ENCODE measurements at regions not wholly inside any gene's neighbourhood (a gene's known extent, or its start where the extent isn't known, plus 50 kb on each side); places are given as distances from the start of the nearest gene placed in this dataset.

DNA sequence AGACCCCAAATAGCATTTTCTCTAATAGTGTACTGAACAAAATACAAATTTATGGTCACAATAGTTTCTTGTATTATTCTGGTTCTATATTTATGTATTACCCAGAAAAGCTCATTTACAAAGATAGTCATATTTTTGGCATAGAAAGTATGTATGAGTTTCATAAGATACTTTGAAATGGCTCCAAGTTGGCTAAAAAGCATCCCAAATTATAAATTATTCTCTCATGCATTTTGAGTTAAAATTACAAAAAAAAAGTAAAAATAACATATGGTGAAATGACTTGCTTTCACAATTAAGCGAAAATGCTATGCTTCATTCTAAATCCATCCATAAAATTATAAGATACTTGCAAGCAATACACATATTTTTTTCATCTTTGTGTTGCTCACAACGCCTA lies 530.7 kb downstream of the ZNF804A start:
- H3K27ac ChIP-seq: no peak overlapping the region
- TF ChIP-seq, protein P1, sequence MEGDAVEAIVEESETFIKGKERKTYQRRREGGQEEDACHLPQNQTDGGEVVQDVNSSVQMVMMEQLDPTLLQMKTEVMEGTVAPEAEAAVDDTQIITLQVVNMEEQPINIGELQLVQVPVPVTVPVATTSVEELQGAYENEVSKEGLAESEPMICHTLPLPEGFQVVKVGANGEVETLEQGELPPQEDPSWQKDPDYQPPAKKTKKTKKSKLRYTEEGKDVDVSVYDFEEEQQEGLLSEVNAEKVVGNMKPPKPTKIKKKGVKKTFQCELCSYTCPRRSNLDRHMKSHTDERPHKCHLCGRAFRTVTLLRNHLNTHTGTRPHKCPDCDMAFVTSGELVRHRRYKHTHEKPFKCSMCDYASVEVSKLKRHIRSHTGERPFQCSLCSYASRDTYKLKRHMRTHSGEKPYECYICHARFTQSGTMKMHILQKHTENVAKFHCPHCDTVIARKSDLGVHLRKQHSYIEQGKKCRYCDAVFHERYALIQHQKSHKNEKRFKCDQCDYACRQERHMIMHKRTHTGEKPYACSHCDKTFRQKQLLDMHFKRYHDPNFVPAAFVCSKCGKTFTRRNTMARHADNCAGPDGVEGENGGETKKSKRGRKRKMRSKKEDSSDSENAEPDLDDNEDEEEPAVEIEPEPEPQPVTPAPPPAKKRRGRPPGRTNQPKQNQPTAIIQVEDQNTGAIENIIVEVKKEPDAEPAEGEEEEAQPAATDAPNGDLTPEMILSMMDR (conservative IDR thresholded peaks at IDR 0.05): no peak
- TF ChIP-seq ZFX (IDR thresholded peaks at IDR 0.05): no peak

DNA sequence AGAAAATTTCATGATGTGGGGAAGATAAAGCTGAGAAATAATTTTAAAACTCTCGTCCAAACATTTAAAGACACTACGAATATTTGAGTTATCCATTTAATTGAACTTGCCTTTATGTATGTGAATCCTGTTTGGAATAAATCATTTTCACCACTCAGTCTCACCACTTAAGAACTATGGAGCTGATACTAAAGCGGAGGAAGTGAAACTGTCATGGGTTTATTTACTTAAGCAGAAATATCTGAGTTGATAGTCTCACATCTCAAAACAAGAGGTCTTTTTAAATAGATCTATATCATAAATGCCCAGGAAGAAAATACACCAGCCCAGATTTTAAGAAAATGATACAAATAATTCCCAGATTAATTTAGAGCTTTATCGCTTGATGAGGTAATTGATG lies 532.4 kb downstream of the ZNF804A start:
- TF ChIP-seq, protein P1 (conservative IDR thresholded peaks at IDR 0.05): no peak
- TF ChIP-seq ZFX (IDR thresholded peaks at IDR 0.05): no peak

DNA sequence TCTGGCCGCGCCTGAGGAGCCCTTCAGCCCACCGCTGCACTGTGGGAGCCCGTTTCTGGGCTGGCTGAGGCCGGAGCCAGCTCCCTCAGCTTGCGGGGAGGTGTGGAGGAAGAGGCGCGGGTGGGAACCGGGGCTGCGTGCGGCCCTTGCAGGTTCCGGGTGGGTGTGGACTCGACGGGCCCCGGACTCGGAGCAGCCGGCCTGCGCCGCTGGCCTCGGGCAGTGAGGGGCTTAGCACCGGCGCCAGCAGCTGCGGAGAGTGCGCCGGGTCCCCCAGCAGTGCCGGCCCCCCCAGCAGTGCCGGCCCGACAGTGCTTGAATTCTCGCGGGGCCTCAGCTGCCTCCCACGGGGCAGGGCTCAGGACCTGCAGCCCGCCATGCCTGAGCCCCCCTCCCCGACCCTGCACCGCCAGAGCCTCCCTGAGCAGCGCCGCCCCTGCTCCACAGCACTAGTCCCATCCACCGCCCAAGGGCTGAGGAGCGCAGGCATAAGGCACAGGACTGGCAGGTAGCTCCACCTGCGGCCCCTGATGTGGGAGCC lies 534.2 kb downstream of the ZNF804A start:
- TF ChIP-seq, protein P1 (conservative IDR thresholded peaks at IDR 0.05): no peak
- TF ChIP-seq ZFX (IDR thresholded peaks at IDR 0.05): no peak
- no peak overlapping the region for H3K27ac ChIP-seq

More for the DNA sequence above, 532.4 kb downstream of the ZNF804A start:
- H3K27ac ChIP-seq: no peak overlapping the region

DNA sequence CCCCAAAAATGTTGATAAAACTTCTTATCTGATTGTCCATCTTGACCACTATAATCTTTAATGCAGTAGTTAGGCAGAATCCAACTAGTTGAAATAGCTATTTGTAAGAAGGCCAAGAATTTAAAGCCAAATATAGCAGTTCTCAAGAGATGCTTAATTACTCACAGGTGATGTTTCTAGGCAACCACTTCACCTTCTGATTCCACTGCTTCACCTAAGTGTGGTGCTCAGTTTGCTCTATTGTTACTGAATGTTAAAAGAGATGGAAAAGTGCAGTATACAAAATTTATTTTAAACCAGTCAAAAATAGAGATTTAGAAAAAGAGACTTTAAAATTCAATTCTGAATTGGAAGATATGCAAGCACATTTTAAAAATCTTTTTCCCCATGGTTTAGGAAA lies 539.4 kb downstream of the ZNF804A start:
- H3K27ac ChIP-seq: no peak overlapping the region
- TF ChIP-seq, protein P1 (conservative IDR thresholded peaks at IDR 0.05): no peak
- TF ChIP-seq ZFX (IDR thresholded peaks at IDR 0.05): no peak

DNA sequence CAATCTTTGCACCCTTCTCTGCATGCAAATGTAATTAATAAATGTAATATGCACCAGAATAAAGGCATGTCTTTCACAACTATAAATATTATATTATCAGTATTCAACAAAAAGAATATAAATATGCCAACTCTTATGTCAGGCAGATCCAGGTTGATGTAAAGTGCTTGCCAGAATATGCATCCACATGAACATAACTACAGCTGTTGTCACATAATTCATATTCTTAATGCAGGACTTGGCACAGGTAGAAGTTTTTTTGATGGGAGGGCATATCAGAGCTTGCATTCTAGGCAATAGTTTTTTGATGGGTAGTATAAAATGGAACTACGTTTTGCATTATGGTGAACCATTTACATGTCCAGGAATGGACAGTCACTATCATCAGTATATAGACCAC lies 544.3 kb downstream of the ZNF804A start:
- no peak for TF ChIP-seq ZFX (IDR thresholded peaks at IDR 0.05)
- TF ChIP-seq, protein P1 (conservative IDR thresholded peaks at IDR 0.05): no peak
- H3K27ac ChIP-seq: no peak overlapping the region

DNA sequence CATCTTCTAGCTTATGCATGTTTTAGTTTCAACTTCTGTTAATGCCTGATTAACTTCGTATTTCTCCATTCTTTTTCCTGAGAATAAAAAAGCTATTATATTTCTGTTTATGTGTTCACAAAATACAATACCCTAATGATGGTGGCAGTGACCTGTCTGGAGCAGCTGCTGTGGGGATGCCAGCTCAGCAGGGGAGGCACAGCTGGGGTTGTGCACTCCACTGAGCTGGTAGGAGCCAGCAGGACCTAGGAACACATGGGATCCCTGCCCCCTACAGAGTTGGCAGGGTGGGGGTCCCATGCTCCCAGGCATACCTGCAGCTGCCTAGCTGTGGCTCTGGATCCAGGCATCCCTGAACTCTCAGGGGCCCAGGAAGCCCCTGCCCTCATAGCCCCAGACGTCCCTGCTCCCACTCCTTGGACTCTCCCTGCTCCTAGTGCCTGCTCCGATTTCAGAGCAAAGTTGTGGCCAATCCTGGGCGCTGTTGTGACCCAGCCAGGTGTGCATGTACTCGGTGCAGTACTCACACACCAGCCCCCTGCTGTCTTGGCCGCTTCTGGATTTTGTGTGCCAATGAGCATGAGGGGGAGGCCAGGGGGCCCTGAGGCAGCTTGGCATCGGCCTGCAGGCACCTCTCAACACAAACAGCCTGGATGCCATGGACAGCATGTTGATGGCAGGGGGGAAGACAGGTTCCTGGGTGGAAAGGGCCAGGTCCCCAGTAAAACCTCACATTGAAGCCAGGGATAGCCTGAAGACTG lies 546.0 kb downstream of the ZNF804A start:
- TF ChIP-seq, protein P1 (conservative IDR thresholded peaks at IDR 0.05): no peak
- TF ChIP-seq ZFX (IDR thresholded peaks at IDR 0.05): no peak
- no peak overlapping the region for H3K27ac ChIP-seq

DNA sequence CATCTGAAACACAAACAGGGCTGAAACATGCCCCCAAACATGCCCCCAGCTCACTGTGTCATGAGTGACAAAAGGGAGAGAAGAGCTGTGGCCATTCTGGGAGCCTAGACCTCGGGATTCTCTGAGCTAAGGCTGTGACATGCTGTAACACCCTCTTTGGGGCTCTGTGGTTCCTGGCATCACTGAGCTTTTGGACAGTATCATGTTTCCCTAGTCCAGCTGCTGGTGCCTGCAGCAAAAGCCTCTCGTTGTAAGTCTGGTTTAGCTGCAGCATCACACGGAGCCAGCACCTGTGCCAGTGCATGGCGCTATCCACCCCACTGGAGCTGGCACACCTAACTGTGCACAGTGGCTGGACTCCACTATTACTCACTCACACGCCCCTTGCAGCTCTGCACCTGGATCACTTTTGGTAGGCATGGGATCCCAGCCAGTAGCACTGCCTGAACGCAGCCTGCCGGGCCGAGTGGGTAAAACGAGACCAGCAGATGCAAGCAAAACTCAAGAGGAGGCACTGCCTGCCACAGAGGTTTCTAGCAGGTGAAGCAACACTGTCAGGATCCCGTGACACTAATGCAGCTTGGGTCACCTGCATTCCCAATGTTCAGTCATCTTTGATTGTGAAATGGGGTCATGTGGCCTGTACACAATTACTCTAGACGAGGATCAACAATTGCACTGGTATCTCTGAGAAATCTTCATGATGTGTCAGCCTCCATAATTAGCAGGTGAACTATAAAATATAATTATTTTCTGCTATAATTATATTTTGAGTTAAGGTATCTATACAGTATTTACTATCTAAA lies 547.2 kb downstream of the ZNF804A start:
- no peak overlapping the region for H3K27ac ChIP-seq
- no peak for TF ChIP-seq ZFX (IDR thresholded peaks at IDR 0.05)
- TF ChIP-seq, protein P1 (conservative IDR thresholded peaks at IDR 0.05): no peak

Measured in C4-2B (cell line).